ENCODE measurements at regions not wholly inside any gene's neighbourhood (a gene's known extent, or its start where the extent isn't known, plus 50 kb on each side); places are given as distances from the start of the nearest gene placed in this dataset.

DNA sequence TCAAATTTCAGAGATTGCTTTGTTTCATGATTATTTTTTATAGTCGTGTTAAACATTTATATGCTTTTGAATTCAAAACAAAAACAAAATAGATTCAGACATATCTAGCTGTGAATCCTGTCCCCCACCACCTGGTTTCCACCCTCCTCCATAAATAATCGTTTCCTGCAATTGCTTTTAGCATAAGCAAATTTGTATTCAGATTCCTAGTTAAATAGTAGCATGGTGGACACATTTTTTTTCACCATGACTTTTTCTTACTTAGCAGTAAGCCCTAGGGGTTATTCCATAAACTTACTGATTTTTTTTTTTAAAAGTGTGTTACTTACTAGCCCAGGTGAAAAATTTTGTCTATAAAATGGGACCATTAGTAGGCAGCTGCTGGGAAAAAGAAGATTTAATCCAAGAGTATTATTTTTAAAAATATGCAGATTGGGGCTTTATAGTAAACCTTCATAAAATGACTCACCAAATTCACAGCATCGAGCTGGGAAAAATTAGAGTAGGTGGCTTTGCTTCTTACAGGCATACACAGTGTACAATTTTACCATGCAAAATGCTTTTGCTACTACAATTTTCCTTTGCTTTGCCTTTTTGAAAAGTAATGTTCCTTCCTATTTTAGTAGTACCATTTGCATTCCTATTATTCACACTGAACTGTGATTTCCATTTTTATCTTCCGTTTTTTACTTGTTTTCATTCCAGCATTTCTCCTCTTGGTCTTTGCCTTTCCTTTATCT lies 117.8 kb downstream of the BTG1 start:
- no peak for TF ChIP-seq CTCF (IDR thresholded peaks at IDR 0.05; ENCODE audit: low read depth, low read length)
- no peak for DNase-seq (ENCODE audit: extremely low read depth, low read depth)

GRCh38 chr12:92027243-92027642 lies 118.4 kb downstream of the BTG1 start:
- no peak for TF ChIP-seq CTCF (IDR thresholded peaks at IDR 0.05; ENCODE audit: low read depth, low read length)
- DNase-seq (ENCODE audit: extremely low read depth, low read depth) = no peak

- DNase-seq (ENCODE audit: extremely low read depth, low read depth) = no peak
- no peak for TF ChIP-seq CTCF (IDR thresholded peaks at IDR 0.05; ENCODE audit: low read depth, low read length)
Measured at GRCh38 chr12:92025462-92026207, 120.0 kb downstream of the BTG1 start.

GRCh38 chr12:92022093-92022492 lies 123.6 kb downstream of the BTG1 start:
- TF ChIP-seq CTCF (IDR thresholded peaks at IDR 0.05; ENCODE audit: low read depth, low read length) = no peak
- no peak for DNase-seq (ENCODE audit: extremely low read depth, low read depth)

- no peak for TF ChIP-seq CTCF (IDR thresholded peaks at IDR 0.05; ENCODE audit: low read depth, low read length)
- no peak for DNase-seq (ENCODE audit: extremely low read depth, low read depth)
Measured at GRCh38 chr12:92021666-92022035, 124.0 kb downstream of the BTG1 start.

DNA sequence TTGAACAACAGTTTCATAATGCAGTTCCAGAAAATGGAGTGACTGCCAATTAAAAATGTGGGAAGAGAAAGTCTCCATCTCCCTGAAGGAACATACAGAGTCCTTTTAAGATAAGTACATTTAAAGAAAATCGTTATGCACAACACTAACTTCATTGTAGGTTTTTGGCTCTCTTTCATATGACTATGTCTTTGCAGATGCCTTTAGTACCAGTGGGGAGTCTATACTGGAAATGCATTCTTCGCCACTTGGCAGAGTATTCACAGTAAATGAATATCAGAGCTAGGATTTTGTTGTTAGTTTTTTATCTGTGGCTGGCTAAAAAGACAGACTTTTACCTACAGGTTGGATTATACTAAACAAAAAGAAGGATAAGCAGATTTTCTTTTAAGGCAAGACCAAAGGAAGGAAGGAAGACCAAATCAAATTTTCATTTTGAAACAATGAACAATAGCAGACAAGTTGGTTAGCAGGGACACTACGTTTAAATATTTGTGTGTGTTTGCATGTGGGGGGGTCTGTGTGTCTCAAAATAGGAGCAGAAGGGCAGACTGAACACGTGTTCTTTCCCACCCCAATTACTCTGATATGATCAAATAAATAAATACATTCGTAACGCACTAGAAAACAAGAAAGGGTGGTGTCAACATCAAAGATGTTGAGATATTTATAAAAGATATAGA lies 124.5 kb downstream of the BTG1 start:
- no peak for TF ChIP-seq CTCF (IDR thresholded peaks at IDR 0.05; ENCODE audit: low read depth, low read length)
- DNase-seq (ENCODE audit: extremely low read depth, low read depth) = no peak
